ENCODE measurements at regions not wholly inside any gene's neighbourhood (a gene's known extent, or its start where the extent isn't known, plus 50 kb on each side); places are given as distances from the start of the nearest gene placed in this dataset.

DNA sequence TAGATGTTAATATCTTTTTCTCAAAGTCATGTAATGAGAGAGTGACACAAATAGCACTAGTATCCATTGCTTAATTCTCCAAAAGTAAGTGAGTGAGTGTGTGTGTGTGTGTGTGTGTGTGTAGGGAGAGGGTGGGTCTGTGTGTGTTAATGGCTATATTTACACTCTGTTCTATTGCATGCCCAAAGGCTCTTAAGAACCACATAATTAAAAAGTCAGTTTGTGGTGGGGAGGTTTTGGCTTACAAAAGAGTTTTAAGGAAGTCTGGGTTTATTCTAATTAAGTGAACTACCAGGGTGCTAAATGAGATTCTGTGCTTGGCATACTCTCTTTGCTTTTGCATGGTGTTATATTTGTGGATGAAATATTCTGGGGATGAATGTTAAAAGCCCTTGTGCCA lies 1897.6 kb upstream of the FLRT2 start:
- TF ChIP-seq, protein P1, sequence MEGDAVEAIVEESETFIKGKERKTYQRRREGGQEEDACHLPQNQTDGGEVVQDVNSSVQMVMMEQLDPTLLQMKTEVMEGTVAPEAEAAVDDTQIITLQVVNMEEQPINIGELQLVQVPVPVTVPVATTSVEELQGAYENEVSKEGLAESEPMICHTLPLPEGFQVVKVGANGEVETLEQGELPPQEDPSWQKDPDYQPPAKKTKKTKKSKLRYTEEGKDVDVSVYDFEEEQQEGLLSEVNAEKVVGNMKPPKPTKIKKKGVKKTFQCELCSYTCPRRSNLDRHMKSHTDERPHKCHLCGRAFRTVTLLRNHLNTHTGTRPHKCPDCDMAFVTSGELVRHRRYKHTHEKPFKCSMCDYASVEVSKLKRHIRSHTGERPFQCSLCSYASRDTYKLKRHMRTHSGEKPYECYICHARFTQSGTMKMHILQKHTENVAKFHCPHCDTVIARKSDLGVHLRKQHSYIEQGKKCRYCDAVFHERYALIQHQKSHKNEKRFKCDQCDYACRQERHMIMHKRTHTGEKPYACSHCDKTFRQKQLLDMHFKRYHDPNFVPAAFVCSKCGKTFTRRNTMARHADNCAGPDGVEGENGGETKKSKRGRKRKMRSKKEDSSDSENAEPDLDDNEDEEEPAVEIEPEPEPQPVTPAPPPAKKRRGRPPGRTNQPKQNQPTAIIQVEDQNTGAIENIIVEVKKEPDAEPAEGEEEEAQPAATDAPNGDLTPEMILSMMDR (IDR thresholded peaks at IDR 0.05; ENCODE audit: poor library complexity) = no peak
- TF ChIP-seq EZH2 (IDR thresholded peaks at IDR 0.05; ENCODE audit: borderline replicate concordance) = no peak
